T-helper 22 cell (primary cell): ENCODE measurements at regions not wholly inside any gene's neighbourhood (a gene's known extent, or its start where the extent isn't known, plus 50 kb on each side); places are given as distances from the start of the nearest gene placed in this dataset.
"Not testable (repeated sequence)": the region's sequence is repeated elsewhere in the genome, so short reads cannot be mapped to it uniquely, and the experiment has no call there.

Source experiments
- DNase-seq: peaks from one replicate; pipeline ENCODE4 v3.0.0-alpha.2; 2020; ENCODE audit warnings: low read depth

DNA sequence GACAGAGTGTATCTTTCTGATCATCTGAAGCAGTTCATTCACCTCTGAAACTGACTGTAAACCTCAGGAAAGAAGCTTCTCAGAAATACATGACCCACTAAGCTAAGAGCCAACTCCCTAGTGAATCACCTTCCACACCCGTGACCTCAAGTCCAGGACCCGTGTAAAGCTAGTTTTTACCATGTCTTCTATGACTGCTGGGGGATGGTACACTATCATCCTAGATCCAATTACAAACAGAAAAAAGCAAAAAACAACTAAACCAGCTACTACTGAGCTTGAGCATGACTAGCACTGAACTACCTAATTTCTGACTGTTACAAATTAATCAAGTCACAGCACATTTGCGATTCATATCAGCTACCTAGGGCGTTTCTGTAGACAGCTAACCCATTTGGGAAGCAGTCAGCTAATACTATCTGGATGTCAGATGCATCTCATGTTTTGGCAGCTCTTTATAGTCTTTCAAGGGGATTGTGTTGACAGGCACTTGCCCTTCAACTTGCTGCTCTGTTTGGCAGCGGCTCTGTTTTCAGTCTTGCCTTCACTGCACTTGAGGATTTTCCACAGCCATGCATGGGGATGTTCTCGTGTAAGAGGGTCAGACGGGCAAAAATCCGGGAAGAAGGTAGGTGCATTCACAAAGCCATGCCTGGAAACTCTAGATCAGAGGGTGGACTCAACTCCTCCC lies 350.3 kb downstream of the ANAPC1 start:
- not testable (repeated sequence) for DNase-seq

DNA sequence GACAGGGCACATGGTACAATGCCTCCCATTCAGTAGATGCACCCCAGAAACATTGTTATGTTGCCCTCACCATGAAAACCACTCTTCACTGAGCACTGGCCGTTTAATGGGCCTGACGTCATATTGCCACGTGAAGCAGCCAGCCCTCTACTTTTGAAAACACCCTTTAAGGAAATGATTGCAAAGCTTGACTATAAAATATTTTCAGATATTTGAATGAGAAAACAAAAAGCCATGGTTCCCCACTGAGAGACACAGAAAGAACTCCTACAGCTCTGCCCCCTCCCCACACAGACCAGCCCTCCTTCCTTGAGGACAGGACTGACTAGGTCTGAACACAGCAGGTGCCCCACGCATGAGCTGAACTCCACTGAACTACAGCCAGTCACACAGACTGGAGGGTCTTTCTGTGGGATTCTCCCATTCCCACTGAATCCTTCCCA lies 349.1 kb downstream of the ANAPC1 start:
- peak; percentile 28 for DNase-seq

DNA sequence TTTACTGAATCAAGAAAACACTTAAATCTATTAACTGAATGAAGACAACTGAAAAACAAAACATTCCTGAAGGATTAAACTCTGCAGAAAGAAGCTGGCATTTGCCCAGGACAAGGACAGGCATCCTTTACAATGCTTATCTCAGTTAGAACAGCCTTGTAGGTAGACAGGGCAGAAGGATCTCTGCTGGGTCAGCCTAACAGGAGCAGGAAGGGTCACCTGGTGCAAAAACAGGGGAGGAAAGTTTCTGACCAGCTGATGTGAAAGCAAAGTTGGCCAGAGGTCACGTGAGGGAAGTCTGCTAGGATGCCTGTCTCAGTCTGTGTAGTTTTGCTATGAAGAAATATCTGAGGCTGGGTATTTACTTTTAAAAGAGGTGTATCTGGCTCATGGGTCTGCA lies 348.6 kb downstream of the ANAPC1 start:
- DNase-seq = no peak

DNA sequence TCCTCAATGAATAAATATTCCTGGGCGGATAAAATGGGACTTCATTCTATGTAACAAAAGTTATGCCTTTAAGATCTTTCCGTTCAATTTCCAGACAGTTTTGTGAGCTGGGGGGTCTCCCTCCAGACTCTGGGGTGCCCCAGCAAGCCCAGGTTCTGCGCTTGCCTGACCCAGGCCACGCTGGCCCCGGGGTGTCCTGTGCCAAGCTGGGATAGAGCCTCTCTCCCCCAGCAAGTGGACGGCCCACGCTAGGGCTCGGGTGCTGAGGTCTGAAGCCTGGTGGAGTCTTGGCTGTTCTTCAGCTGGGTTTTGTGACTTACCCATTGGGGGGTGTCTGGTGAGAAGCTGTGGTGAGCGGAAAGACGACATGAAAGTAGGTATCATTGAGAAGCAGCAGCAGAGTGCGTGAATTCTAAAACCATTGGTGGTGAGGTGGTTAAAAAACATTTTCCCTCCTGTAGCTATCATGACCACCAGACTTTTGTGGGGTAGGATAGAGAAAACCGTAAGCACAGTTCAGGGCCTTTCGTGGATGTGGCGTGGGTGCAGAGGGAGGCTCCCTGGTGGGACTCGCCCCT lies 346.8 kb downstream of the ANAPC1 start:
- no peak for DNase-seq

DNA sequence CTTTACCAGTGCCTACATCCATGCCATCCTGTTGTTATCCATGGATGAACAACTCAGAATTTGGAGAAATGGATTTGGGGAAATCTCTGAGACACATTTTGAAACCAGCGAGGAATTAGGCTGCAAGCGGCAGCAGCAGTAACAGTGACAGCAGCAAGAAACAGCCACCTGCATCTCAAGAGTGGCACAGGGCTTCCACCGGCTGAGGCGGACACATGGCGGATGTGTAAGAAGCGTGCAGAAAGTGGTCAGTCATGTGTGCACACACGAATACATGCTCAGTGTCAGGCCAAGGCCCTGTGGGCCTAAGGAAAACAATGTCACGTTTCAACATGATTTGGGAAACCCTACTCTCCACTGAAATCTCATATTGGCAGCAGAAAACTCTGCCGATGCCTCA lies 344.0 kb downstream of the ANAPC1 start:
- DNase-seq = not testable (repeated sequence)

DNA sequence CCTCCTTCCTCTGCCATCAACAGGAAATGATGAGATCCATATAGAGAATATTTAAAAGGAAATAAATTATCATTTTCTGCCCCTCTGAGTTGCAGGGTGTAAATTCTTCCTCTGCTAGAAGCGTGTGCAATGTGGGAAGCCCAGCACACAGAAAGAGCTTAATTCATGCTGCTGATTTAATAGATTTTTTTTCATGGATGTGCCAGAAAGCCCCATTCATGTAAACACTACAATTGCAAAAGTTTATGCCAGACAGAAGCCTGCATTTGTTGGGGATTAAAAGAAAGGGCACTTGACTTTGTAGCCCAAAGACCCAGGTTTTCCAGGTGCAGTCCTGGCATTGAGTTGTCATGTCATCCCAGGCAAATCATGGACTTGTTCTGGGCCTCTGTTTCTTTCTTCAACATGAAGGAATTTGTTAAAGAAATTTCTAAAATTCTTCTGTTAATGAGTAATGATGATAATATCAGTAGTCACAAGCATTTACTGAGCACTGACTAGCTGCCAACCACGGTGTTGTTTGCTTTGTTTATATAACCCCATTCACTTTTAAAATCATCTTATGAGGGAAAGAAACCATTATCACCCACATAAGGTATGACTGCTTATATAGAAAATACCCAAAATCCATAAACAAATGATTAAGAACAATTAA lies 341.7 kb downstream of the ANAPC1 start:
- DNase-seq = not testable (repeated sequence)

DNA sequence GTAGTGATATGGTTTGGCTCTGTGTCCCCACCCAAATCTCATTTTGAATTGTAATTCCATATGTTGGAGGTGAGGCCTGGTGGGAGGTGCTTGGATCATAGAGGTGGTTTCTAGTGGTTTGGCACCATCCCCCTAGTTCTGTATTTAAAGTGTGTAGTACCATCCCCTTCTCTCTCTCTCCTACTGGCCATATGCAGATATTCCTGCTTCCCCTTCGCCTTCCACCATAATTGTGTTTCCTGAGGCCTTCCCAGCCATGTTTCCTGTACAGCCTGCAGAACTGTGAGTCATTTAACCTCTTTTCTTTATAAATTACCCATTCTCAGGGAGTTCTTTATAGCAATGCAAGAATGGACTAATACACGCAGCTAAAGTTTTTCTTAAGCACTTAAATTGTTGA lies 340.0 kb downstream of the ANAPC1 start:
- not testable (repeated sequence) for DNase-seq

DNA sequence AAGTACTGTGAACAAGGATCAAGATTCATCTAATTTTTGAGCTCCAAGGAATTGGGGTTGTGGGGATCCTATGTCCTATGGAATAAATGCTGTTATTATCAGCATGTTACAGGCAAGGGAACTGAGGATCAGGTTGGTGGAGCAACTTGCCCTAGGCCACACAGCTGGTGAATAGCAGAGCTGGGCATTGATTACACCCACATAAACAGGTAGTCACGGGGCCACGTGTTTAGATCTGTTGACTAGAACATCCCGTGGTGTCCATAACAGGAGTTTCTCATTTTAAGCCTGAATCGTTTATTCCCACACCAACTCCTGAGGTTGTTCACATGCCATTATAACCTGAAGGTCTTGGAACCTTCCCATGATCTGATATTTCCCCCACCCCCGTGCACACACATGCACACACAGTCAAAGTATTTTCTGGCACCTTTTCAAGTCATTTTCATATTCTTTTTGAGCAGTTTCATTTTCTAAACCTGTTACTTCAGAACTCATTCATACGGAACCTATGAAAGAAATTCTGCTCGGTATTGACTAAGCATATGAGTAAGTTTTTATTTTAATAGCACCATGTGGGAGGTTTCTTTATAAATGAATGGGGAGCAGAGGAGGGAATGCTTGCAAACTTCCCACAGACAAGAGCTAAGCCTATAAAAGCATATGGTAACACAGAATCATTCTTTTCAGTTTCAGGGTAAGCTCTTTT lies 338.1 kb downstream of the ANAPC1 start:
- DNase-seq = not testable (repeated sequence)

DNA sequence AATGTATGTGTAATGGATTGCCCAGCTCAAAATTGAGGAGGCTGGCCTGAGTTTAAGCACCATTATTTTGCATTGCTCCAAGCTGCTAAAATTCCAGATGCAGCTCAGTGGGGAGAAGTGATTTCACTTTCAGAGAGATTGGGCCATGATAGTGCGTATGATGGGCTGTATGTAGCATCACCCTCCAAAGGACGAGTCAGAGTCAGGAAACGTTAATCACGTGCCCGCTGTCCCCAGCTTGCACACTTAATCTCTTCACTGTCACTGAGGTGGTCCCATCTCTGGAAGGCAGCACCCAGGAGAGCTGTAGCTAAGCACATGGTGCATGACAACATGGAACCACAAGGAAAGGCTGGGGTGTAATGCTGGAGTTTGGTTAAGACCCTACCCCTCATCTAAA lies 337.4 kb downstream of the ANAPC1 start:
- not testable (repeated sequence) for DNase-seq

DNA sequence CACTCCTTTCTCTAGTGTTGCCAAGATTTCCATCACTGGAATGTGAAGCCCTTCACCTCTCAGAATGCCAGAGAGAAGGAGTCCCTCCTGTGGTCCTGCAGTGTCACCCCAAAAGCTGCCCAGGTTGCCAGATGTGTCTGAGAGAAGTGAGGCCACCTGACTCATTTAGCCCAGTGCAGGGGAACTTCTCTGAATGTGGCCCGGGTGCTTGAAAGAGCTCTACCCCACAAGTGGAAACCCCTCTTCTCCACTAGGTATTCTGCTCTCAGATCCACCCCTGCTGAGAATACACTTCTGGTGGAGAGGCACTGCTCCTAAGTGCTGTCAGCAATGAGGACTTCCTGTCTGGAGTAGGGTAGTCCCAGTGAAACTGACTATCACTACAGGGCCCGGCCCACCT lies 334.8 kb downstream of the ANAPC1 start:
- not testable (repeated sequence) for DNase-seq

DNA sequence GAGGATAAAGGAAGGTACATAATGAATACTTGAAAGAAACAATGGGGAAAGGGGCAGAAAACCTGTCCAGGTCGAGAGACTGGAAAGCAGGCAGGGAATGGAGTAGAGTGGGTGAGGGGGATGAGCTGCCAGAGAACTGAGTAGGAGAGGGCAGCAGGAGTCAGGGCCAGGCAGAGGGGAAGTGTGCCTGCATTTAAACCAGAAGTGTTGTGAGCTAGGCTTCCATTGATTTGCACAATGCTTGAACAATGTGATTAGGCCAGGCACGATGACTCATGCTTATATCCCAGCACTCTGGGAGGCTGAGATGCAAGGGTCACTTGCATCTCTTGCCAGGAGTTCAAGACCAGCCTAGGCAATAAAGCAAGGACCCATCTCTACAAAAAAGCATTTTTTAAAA lies 332.6 kb downstream of the ANAPC1 start:
- not testable (repeated sequence) for DNase-seq

DNA sequence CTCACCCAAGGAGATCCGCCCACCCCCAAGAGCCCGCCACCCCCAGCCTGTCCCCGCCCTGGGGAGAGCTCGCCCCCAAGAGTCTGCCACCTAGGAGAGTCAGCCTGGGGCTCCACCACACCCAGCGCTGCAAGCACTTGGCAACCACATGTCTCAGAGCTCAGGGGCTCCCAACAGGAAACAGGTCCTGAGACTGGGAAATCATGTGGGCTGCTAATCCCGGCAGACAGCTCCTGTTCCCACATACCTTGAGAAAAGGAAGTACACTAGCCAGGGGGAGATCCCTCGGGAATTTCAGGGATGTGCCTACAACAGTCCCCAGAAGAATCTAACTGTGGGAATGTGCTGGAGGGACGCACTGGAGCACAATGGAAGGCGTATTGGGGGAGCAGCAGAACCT lies 331.4 kb downstream of the ANAPC1 start:
- not testable (repeated sequence) for DNase-seq

DNA sequence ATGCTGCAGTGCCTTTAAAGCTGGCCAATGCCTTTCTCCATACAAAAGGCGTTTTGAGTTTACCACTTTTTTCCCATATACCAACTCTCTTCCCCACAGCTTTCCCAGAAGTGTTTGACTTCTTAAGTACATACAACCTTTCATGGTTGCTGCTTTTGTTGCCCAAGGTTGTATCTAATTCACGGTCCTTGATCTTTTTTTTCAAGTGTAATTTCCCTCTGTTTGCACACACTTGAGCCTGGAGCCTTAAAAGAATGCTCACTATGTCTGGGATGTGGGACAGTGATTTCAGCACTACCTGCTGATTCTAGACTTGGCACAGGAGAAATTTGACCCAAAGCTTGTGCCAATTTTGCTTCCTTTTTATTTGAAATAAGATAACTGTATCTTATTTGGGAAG lies 324.7 kb downstream of the ANAPC1 start:
- not testable (repeated sequence) for DNase-seq

DNA sequence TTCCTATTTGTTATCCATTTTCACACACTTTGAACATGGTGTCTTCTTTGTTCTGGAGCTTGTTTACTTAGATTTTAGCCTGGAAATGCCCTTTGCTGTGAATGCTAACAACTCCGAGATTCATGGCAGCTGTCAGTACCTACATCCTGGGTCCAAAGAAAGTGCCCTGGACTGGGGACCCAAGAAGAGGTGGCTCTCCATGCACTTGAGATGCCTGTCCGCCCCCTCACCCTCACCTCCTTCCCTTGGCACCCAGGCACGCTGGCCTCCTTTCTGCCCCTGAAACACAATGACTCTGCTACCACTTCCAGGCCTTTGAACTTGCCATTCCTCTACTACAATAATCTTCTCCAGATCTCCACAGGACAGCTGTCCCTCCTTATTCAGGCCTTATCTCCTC lies 324.2 kb downstream of the ANAPC1 start:
- not testable (repeated sequence) for DNase-seq

DNA sequence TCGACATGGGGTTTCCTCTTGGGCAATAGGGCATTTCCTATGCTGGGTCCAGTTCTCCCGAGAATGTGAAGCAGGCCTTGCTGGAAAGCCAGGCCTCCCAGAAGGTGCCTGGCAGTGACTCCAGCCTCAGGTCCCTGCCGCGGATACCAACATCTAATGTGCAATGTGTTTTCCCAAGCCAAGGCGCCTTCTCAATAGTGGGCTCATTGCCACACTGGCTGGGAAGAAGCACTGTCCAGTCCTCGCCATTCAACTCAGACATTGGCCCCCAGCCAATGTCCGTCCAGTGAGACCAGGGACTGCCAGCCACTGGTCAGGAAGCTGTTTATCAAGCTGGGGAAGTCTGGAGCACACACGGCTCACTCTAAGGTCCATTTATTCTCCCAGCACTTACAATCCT lies 317.9 kb downstream of the ANAPC1 start:
- not testable (repeated sequence) for DNase-seq

DNA sequence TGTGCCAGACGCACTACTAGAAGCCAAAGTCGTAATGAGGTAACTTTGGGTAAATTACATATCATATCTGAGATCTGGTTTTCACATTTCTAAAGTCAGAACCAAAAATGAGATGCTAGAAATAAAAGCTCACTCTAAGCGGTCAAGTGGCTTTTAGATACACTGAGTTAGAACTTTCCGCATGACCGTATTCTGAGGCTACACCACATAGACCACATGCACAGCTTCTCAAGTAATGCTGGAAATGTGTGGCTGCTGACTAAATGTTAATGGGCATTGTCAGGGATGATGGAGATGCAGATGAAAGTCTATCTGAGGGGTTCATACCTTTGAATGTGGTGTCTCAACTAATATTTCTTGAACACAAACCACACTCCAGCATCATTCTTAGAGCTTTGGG lies 316.8 kb downstream of the ANAPC1 start:
- DNase-seq = not testable (repeated sequence)

DNA sequence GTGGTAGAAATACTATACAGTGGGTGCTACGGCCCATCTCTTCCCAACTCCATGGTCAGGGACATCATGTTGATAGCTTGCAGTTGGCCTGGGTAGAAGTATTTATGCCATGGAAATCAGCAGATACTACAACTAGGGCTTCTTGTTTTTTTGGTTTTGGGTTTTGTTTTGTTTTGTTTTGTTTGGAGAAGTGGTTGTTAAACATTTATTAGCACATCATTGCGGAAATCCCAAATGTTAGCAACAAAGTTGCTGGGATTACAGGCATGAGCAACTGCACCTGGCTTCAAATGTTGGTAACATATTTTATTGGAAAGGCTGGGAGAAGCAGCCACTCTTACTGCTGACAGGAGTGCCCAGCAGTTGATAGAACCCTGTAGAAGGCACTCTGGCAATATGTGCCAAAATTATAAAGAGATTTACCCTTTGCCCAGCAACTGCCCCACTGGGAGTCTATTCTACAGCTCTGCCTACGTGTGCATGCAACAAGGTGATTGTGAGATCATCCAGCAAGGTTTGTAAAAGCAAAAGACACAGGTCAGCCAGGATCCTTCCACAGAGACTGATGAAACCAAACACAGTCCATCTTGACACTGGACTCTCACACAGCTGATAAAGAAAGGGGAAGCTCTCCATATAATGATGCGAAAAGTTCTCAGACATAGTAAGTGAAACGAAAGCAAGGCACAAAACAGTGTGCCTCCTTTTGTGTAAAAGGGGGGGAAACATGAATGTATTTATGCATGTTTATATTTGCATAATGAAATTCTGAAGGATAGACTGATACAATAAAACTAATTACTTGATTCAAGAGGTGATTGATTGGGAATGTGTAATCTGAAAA lies 314.4 kb downstream of the ANAPC1 start:
- not testable (repeated sequence) for DNase-seq

DNA sequence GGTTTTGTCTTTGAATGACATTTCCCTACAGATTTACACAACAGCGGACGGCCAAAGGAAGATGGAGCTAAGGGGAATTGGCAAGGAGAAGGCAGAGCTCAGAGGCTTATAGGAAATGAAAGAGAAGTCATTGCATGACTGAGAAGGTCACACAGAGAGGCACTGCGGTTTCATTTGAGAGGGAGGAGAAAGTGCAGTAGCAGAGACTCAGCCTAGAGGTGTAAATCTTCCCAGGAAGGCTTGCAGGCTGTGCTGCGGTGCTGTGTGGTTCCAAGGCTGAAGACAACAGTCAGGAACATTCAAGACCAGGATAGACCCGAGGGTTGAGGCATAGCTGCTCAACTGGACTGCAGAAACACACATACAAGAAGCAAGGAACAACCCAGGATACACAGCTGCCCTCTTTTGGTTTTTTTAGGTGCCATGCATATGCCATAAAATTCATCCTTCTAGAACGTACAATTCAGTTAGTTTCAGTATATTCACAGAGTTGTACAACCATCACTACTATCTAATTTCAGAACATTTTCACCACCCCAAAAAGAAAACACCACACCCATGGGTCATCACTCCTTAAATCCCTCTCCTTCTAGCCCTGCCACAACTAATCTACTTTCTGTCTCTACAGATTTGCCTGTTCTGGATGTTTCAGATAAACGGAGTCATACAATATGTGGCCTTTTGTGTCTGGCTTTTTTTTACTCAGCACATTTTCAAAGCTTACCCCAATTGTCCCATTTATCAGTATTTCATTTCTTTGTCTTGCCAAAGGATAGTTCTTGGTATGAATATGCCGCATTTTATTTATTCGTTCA lies 313.5 kb downstream of the ANAPC1 start:
- DNase-seq = not testable (repeated sequence)

DNA sequence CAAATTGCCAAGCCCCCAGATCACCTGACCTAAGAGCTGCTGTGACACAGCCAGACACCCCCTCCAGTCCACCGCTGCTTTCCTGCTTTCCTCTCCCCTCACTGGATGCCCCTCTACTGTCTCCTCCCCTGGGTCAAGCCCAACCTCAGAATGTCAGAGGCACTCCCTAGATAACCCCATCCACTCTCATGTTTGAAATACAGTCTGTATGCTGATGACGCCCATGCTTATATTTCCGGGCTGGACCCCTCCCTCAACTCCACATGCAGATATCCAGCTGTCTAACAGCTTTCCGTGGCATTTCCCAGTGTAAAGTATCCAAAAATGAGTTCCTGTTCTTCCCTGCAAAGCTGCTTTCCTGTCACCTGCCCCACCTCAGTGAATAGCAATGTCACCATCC lies 309.2 kb downstream of the ANAPC1 start:
- not testable (repeated sequence) for DNase-seq

DNA sequence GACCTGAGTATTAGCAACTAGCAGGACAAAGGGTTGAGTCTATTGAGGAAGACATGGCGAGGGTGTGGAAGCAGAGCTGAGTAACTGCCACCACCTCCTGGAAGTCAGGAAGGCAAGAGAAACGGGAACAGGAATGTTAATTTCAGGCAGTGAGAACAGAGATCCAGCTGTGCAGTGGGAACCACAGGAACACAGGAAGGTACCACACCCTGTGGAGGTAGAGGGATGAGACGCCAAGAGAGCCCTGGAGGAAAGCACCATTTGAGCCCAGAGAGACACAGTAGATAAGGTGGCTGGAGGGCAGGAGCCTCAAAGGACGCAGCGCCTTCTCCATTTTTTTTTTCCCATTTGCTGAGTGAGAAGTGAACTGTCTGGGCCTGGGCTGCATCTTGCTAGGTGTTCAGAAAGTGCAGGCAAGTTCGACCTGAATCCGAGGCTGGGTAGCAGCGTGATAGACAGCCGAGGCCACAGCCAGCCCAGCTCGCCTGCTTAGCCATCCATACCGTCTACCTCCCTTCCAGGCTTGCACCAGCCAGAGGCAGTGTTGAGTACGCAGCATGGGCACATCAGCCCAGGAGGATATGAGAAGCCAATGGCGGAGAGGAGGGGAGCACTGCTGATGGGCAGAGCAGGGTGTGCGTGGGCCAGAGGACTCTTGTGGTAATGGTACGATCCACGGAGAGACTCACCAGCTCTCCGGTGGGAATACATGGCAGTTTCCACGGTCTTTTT lies 306.7 kb downstream of the ANAPC1 start:
- not testable (repeated sequence) for DNase-seq
